Neural cell (in vitro differentiated cells): ENCODE measurements at regions not wholly inside any gene's neighbourhood (a gene's known extent, or its start where the extent isn't known, plus 50 kb on each side); places are given as distances from the start of the nearest gene placed in this dataset.

Source experiments
- H2AFZ ChIP-seq: fragments of 200-600, 300-800 bp; sonication (generic), shearing (Covaris generic); 2 replicates; pipeline ENCODE4 v1.6.0; 2014; ENCODE audit warnings: low read depth, mild to moderate bottlenecking, antibody characterized with exemption, low read length, moderate library complexity
- H3F3A ChIP-seq: fragments of 200-600 bp; shearing (Covaris generic); 2 replicates; pipeline ENCODE4 v1.6.1; 2016; ENCODE audit warnings: mild to moderate bottlenecking, moderate library complexity, mixed read lengths, antibody characterized with exemption, low read length; ENCODE audit not compliant: insufficient read depth, poor library complexity, severe bottlenecking
- H3K27ac ChIP-seq: fragments of 200-600, 300-800 bp; sonication (generic), shearing (Covaris generic); 2 replicates; pipeline ENCODE4 v1.5.1; 2014; ENCODE audit warnings: mild to moderate bottlenecking, low read length, moderate library complexity
- H3K27me3 ChIP-seq: fragments of 300-800, 200-600 bp; sonication (generic), shearing (Covaris generic); 2 replicates; pipeline ENCODE4 v1.6.0; 2014; ENCODE audit warnings: mild to moderate bottlenecking, low read depth, low read length, moderate library complexity; ENCODE audit not compliant: insufficient read depth
- H3K36me3 ChIP-seq: fragments of 300-800, 200-600 bp; sonication (generic), shearing (Covaris generic); 2 replicates; pipeline ENCODE4 v1.5.1; 2014; ENCODE audit warnings: mild to moderate bottlenecking, antibody characterized with exemption, low read length, moderate library complexity; ENCODE audit not compliant: insufficient read depth
- H3K4me2 ChIP-seq: fragments of 300-800, 200-600 bp; sonication (generic), shearing (Covaris generic); 2 replicates; pipeline ENCODE4 v1.6.0; 2014; ENCODE audit warnings: mild to moderate bottlenecking, low read length
- H3K4me3 ChIP-seq: fragments of 300-800, 200-600 bp; sonication (generic), shearing (Covaris generic); 2 replicates; pipeline ENCODE4 v1.5.1; 2014; ENCODE audit warnings: mild to moderate bottlenecking, low read length, moderate library complexity
- H3K79me2 ChIP-seq: fragments of 200-600 bp; shearing (Covaris generic); replicated peaks from 2 replicates; pipeline ENCODE4 v1.6.0; 2014; ENCODE audit warnings: mild to moderate bottlenecking, low read length, moderate library complexity; ENCODE audit not compliant: insufficient read depth
- H3K9ac ChIP-seq: fragments of 300-800, 200-600 bp; sonication (generic), shearing (Covaris generic); 2 replicates; pipeline ENCODE4 v1.6.1; 2016; ENCODE audit warnings: mild to moderate bottlenecking, low read length, mixed read lengths
- H3K9me2 ChIP-seq: fragments of 200-600 bp; shearing (Covaris generic); 2 replicates; pipeline ENCODE4 v1.6.1; 2016; ENCODE audit warnings: mild to moderate bottlenecking, low read length, mixed read lengths; ENCODE audit not compliant: insufficient read depth
- H3K9me3 ChIP-seq: fragments of 200-600, 300-800 bp; sonication (generic), shearing (Covaris generic); 2 replicates; pipeline ENCODE4 v1.6.1; 2016; ENCODE audit warnings: mild to moderate bottlenecking, mixed run types, low read length, moderate library complexity, mixed read lengths
- H4K20me1 ChIP-seq: fragments of 200-600 bp; shearing (Covaris generic); 2 replicates; pipeline ENCODE4 v1.6.1; 2016; ENCODE audit warnings: mild to moderate bottlenecking, mixed run types; ENCODE audit not compliant: insufficient read depth
- CTCF ChIP-seq: fragments of 450-650 bp; IDR thresholded peaks from 2 replicates; pipeline ENCODE4 v1.5.1; 2014; ENCODE audit warnings: antibody characterized with exemption, mild to moderate bottlenecking, moderate library complexity; ENCODE audit not compliant: poor library complexity, severe bottlenecking
- EP300 ChIP-seq: fragments of 450-650 bp; conservative IDR thresholded peaks from 2 replicates; pipeline ENCODE4 v1.6.1; 2014; ENCODE audit warnings: antibody characterized with exemption, mild to moderate bottlenecking, moderate library complexity; ENCODE audit not compliant: poor library complexity, severe bottlenecking
- EZH2 ChIP-seq: fragments of 200-600, 300-800 bp; shearing (Covaris generic), sonication (generic); IDR thresholded peaks from 2 replicates; pipeline ENCODE4 v1.6.1; 2014; ENCODE audit warnings: antibody characterized with exemption, low read length, borderline replicate concordance, mild to moderate bottlenecking; ENCODE audit not compliant: insufficient read depth, poor library complexity, severe bottlenecking
- MXI1 ChIP-seq: fragments of 450-650 bp; conservative IDR thresholded peaks from 2 replicates; pipeline ENCODE4 v1.6.1; 2014; ENCODE audit warnings: antibody characterized with exemption, mild to moderate bottlenecking; ENCODE audit not compliant: poor library complexity, severe bottlenecking
- POLR2AphosphoS5 ChIP-seq: IDR thresholded peaks from 2 replicates; pipeline ENCODE4 v1.6.1; 2012
- RAD21 ChIP-seq: fragments of 450-650 bp; conservative IDR thresholded peaks from 2 replicates; pipeline ENCODE4 v1.6.1; 2014; ENCODE audit warnings: antibody characterized with exemption, mild to moderate bottlenecking, moderate library complexity
- REST ChIP-seq: IDR thresholded peaks from 2 replicates; pipeline ENCODE4 v1.6.1; 2012; ENCODE audit warnings: borderline replicate concordance
- SMC3 ChIP-seq: fragments of 450-650 bp; conservative IDR thresholded peaks from 2 replicates; pipeline ENCODE4 v1.6.1; 2014; ENCODE audit warnings: antibody characterized with exemption, mild to moderate bottlenecking, moderate library complexity; ENCODE audit not compliant: poor library complexity
- TAF1 ChIP-seq: IDR thresholded peaks from 2 replicates; pipeline ENCODE4 v1.6.1; 2012; ENCODE audit warnings: low read depth

GRCh38 chr5:156197042-156197635 is 129.8 kb upstream of the SGCD start:
- no peaks in the 10 kb centered on the region for H3K36me3 ChIP-seq
- H3K79me2 ChIP-seq, result no peaks in the 10 kb centered on the region
- H3K9me2 ChIP-seq, result no peaks in the 10 kb centered on the region
- no peaks in the 10 kb centered on the region for H3K27me3 ChIP-seq
- TF ChIP-seq SMC3 (no peak), CTCF (no peak), REST (no peak), MXI1 (no peak), EP300 (no peak)
- H2AFZ ChIP-seq, result no peak overlapping the region
- H3K4me3 ChIP-seq, result no peak overlapping the region
- H3K4me2 ChIP-seq, result no peak overlapping the region
- no peaks in the 10 kb centered on the region for H3F3A ChIP-seq
- no peaks in the 10 kb centered on the region for H3K9me3 ChIP-seq
- no peak overlapping the region for H3K9ac ChIP-seq
- no peak overlapping the region for H3K27ac ChIP-seq
- no peaks in the 10 kb centered on the region for H4K20me1 ChIP-seq

GRCh38 chr5:156199045-156199444 is 127.9 kb upstream of the SGCD start:
- Histone ChIP-seq H3K4me2 (no peak overlapping the region), H2AFZ (no peak overlapping the region), H3K9me3 (no peaks in the 10 kb centered on the region), H3K27ac (no peak overlapping the region), H3K36me3 (no peaks in the 10 kb centered on the region), H3K9me2 (no peaks in the 10 kb centered on the region), H3K9ac (no peak overlapping the region), H3F3A (no peaks in the 10 kb centered on the region), H3K4me3 (no peak overlapping the region), H4K20me1 (no peaks in the 10 kb centered on the region), H3K79me2 (no peaks in the 10 kb centered on the region), H3K27me3 (no peaks in the 10 kb centered on the region)
- TF ChIP-seq EZH2 (no peak), TAF1 (no peak), SMC3 (no peak), EP300 (no peak), CTCF (no peak), RAD21 (no peak), POLR2AphosphoS5 (no peak), REST (no peak), MXI1 (no peak)
